Progenitor cell of endocrine pancreas (in vitro differentiated cells): ENCODE measurements at regions not wholly inside any gene's neighbourhood (a gene's known extent, or its start where the extent isn't known, plus 50 kb on each side); places are given as distances from the start of the nearest gene placed in this dataset.

Experiments used
- DNase-seq: peaks from one replicate; pipeline ENCODE4 v3.0.0; 2021; ENCODE audit warnings: low spot score; ENCODE audit not compliant: unreplicated experiment
- H3K27ac Mint-ChIP-seq: 2 replicates; pipeline ENCODE4 v1.8.0; 2021; ENCODE audit warnings: mild to moderate bottlenecking, moderate library complexity, mixed read lengths
- H3K27me3 Mint-ChIP-seq: 2 replicates; pipeline ENCODE4 v1.8.0; 2021; ENCODE audit warnings: mixed read lengths
- H3K36me3 Mint-ChIP-seq: 2 replicates; pipeline ENCODE4 v1.8.0; 2022; ENCODE audit warnings: mixed read lengths; ENCODE audit not compliant: insufficient read depth
- H3K4me1 Mint-ChIP-seq: 2 replicates; pipeline ENCODE4 v1.8.0; 2021; ENCODE audit warnings: low read depth, mixed read lengths
- H3K4me3 Mint-ChIP-seq: 2 replicates; pipeline ENCODE4 v1.8.0; 2021; ENCODE audit warnings: low read depth, mild to moderate bottlenecking, moderate library complexity, mixed read lengths
- H3K9me3 Mint-ChIP-seq: 2 replicates; pipeline ENCODE4 v1.8.0; 2021; ENCODE audit warnings: low read depth, mixed read lengths
- CTCF ChIP-seq: fragments of 200-600 bp; sonication (generic); IDR thresholded peaks from one replicate; pipeline ENCODE4 v1.5.0; 2021; ENCODE audit warnings: antibody characterized with exemption, mild to moderate bottlenecking; ENCODE audit not compliant: unreplicated experiment

- no peak for DNase-seq
- Mint-ChIP-seq H3K36me3 (no peaks in the 10 kb centered on the region), H3K9me3 (no peaks in the 10 kb centered on the region), H3K27me3 (no peaks in the 10 kb centered on the region), H3K27ac (peak overlapping the region; percentile 33), H3K4me3 (no peak overlapping the region), H3K4me1 (peaks cover 22% of the 10 kb centered on the region)
- no peak for TF ChIP-seq CTCF
Measured at GRCh38 chr6:81939766-81940165, 187.3 kb upstream of the TENT5A start.

GRCh38 chr6:81938991-81939732, 186.7 kb upstream of the TENT5A start:
- H3K27ac Mint-ChIP-seq = peak overlapping the region; percentile 33
- TF ChIP-seq CTCF = no peak
- no peaks in the 10 kb centered on the region for H3K27me3 Mint-ChIP-seq
- peaks cover 22% of the 10 kb centered on the region for H3K4me1 Mint-ChIP-seq
- H3K4me3 Mint-ChIP-seq = no peak overlapping the region
- H3K9me3 Mint-ChIP-seq = no peaks in the 10 kb centered on the region
- no peak for DNase-seq
- no peaks in the 10 kb centered on the region for H3K36me3 Mint-ChIP-seq

- H3K9me3 Mint-ChIP-seq = no peaks in the 10 kb centered on the region
- no peak for DNase-seq
- no peak overlapping the region for H3K4me3 Mint-ChIP-seq
- H3K36me3 Mint-ChIP-seq = no peaks in the 10 kb centered on the region
- peak overlapping the region; percentile 65 for H3K27ac Mint-ChIP-seq
- H3K4me1 Mint-ChIP-seq = peaks cover 22% of the 10 kb centered on the region
- no peak for TF ChIP-seq CTCF
- H3K27me3 Mint-ChIP-seq = no peaks in the 10 kb centered on the region
Measured at GRCh38 chr6:81938014-81938856, 185.8 kb upstream of the TENT5A start.

- Mint-ChIP-seq H3K27ac (peak overlapping the region; percentile 65), H3K9me3 (no peaks in the 10 kb centered on the region)
Measured at GRCh38 chr6:81937296-81937937, 184.9 kb upstream of the TENT5A start.

More at GRCh38 chr6:81937296-81937937, 184.9 kb upstream of the TENT5A start:
- peaks cover 22% of the 10 kb centered on the region for H3K4me1 Mint-ChIP-seq
- TF ChIP-seq CTCF = no peak
- no peak for DNase-seq
- no peaks in the 10 kb centered on the region for H3K27me3 Mint-ChIP-seq
- no peak overlapping the region for H3K4me3 Mint-ChIP-seq
- H3K36me3 Mint-ChIP-seq = no peaks in the 10 kb centered on the region
